ENCODE measurements at regions not wholly inside any gene's neighbourhood (a gene's known extent, or its start where the extent isn't known, plus 50 kb on each side); places are given as distances from the start of the nearest gene placed in this dataset.
"Not testable (repeated sequence)": the region's sequence is repeated elsewhere in the genome, so short reads cannot be mapped to it uniquely, and the experiment has no call there.

DNA sequence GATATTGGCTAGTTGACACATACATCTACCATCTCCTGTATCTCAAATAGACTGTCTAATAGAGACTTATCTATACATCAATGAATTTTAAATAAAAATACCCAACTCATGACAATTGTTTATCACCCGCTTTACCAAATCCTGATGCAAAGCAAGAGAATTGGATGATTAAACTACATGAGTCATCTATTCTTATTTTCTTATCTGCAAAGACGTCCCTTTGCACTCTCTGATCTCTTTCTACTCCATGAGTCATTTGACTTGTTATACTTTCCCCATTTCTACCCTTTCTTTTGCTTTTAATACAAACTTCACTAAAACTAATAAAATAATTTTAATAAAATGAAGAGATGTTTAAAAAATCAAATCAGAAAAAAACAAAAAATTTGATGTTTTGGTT, 261.7 kb upstream of the MAP2 start:
- DNase-seq (ENCODE audit: low spot score) = no peak

- no peak for DNase-seq (ENCODE audit: low spot score)
Observed at GRCh38 chr2:209181984-209182383, 241.9 kb upstream of the MAP2 start.

GRCh38 chr2:209186886-209187285, 237.0 kb upstream of the MAP2 start:
- not testable (repeated sequence) for DNase-seq (ENCODE audit: low spot score)

- no peak for DNase-seq (ENCODE audit: low spot score)
Observed at GRCh38 chr2:209189893-209190292, 234.0 kb upstream of the MAP2 start.

GRCh38 chr2:209191139-209191538, 232.7 kb upstream of the MAP2 start:
- no peak for DNase-seq (ENCODE audit: low spot score)

- no peak for DNase-seq (ENCODE audit: low spot score)
Observed at GRCh38 chr2:209194717-209195116, 229.1 kb upstream of the MAP2 start.

- DNase-seq (ENCODE audit: low spot score) = peak; percentile 15
Observed at GRCh38 chr2:209208211-209208610, 215.6 kb upstream of the MAP2 start.

GRCh38 chr2:209209943-209210342, 213.9 kb upstream of the MAP2 start:
- DNase-seq (ENCODE audit: low spot score) = no peak

DNA sequence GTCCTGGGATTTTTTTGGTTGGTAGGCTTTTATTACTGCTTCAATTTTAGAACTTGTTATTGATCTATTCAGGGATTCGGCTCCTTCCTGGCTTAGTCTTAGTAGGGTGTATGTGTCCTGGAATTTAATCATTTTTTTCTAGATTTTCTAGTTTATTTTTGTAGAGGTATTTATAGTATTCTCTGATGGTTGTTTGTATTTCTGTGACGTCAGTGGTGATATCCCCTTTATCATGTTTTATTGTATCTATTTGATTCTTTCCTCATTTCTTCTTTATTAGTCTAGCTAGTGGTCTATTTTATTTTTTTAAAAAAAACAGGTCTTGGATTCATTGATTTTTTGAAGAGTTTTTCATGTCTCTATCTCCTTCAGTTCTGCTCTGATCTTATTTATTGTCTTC, 193.3 kb upstream of the MAP2 start:
- no peak for DNase-seq (ENCODE audit: low spot score)

GRCh38 chr2:209236377-209236776, 187.5 kb upstream of the MAP2 start:
- no peak for DNase-seq (ENCODE audit: low spot score)

DNA sequence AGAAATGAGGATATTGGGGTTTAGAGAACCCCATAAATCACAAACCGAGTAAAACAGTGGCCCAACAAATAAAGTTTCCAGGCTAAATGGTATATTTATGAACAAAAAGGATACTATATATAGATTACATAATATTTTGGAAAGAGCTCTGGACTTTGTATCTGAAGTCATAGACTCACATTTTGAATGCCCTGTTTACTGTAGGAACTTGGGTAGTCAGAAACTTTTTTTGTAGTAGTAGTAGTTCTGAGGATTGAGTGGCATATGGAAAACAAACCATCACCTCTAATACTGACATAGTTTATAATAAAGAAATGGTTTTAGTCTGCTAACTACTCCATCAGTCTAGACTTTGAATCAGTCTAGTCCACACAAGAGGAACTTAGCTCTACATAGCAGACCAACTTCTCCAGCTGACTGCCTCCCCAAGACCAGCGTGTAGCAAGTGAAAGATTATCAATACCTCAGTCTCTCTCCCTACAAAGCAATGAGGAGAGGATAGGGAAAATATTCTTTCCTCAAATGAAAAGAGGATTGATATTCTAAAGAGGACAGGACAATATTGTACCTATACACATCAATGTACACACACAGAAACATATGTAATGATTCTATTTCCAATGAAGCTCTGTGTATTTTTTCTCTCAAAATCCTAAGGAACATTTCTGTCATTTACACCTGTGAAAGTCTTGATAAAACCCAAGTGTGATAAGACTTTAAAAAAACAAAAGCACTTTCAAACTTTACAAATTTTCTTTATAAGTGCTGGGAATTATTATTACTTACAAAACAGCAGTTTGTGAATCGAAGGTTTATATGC, 184.9 kb upstream of the MAP2 start:
- DNase-seq (ENCODE audit: low spot score) = no peak

GRCh38 chr2:209239585-209239938, 184.3 kb upstream of the MAP2 start:
- DNase-seq (ENCODE audit: low spot score) = peak; percentile 34

GRCh38 chr2:209240204-209240603, 183.6 kb upstream of the MAP2 start:
- no peak for DNase-seq (ENCODE audit: low spot score)

DNA sequence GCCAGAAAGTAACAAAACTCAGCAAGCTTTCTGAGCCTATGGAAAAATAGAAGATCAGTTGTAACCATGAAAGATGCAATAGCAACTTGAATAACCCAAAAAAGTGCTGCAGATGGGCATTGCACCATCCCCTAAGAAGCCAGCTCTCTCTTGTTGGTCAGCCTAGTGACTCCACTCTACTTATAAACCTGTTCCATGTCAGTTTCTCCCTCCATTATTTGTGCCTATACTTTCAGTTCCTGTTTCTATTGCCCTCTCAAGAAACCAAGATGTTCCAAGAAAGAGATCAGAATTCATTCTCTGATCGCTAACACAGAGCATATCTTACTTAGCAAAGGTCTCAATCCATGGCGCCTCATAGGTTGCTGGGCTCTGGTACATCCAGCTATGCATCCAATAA, 170.3 kb upstream of the MAP2 start:
- no peak for DNase-seq (ENCODE audit: low spot score)

- no peak for DNase-seq (ENCODE audit: low spot score)
Observed at GRCh38 chr2:209259767-209260166, 164.1 kb upstream of the MAP2 start.

DNA sequence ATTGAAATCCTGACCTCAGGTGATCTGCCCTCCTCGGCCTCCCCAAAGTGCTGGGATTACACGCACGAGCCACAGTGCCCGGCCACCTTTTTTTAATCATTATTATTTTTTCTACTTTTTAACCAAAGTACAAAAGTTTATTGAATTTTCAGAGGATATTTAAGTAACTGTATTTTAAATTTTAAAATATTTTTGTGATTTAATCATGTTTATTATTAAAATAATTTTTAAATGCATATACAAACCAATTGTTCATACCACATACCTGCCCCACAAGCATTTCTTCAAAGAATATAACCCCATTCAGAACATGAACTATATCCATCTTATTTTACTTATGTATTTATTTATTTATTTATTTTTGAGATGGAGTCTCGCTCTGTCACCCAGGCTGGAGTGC, 163.6 kb upstream of the MAP2 start:
- no peak for DNase-seq (ENCODE audit: low spot score)

- DNase-seq (ENCODE audit: low spot score) = peak; percentile 16
Observed at GRCh38 chr2:209261366-209262053, 162.3 kb upstream of the MAP2 start.

- DNase-seq (ENCODE audit: low spot score) = no peak
Observed at GRCh38 chr2:209269024-209269423, 154.8 kb upstream of the MAP2 start.

- DNase-seq (ENCODE audit: low spot score) = no peak
Observed at GRCh38 chr2:209276000-209276399, 147.8 kb upstream of the MAP2 start.

GRCh38 chr2:209277444-209277843, 146.4 kb upstream of the MAP2 start:
- DNase-seq (ENCODE audit: low spot score) = no peak

- no peak for DNase-seq (ENCODE audit: low spot score)
Observed at GRCh38 chr2:209298601-209299000, 125.2 kb upstream of the MAP2 start.

DNA sequence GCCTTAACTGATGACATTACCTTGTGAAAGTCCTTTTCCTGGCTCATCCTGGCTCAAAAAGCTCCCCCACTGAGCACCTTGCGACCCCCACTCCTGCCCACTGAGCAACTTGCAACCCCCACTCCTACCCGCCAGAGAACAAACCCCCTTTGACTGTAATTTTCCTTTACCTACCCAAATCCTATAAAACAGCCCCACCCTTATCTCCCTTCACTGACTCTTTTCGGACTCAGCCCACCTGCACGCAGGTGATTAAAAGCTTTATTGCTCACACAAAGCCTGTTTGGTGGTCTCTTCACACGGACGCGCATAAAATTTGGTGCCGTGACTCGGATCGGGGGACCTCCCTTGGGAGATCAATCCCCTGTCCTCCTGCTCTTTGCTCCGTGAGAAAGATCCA, 124.4 kb upstream of the MAP2 start:
- DNase-seq (ENCODE audit: low spot score) = not testable (repeated sequence)

GRCh38 chr2:209300766-209301165, 123.1 kb upstream of the MAP2 start:
- not testable (repeated sequence) for DNase-seq (ENCODE audit: low spot score)

DNA sequence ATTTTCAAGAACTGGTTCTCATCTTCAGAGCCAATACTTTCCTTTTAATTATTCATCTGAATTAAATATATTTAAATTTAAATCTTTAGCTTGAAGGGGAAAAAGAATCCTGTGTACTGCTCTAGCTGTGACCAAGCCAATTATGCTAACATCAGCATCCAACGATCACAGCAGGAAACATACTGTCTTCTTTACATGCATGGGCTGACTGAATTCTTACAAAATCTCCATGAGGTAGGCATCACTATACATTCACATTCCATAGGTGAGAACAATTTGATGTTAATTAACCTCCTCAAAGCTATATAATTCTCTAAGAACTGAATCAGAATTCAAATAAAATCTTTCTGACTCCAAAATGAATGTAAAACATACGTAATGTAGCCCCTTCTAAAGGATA, 118.8 kb upstream of the MAP2 start:
- DNase-seq (ENCODE audit: low spot score) = no peak
